ENCODE measurements at regions not wholly inside any gene's neighbourhood (a gene's known extent, or its start where the extent isn't known, plus 50 kb on each side); places are given as distances from the start of the nearest gene placed in this dataset.
A peak's percentile ranks its signal among the peaks of the same experiment; 100 is the strongest.

- Histone ChIP-seq H3K9me3 (no peaks in the 10 kb centered on the region), H3K36me3 (no peaks in the 10 kb centered on the region), H3K27me3 (no peaks in the 10 kb centered on the region), H3K27ac (no peak overlapping the region), H3K4me1 (no peaks in the 10 kb centered on the region), H3K4me3 (no peak overlapping the region)
- TF ChIP-seq POLR2AphosphoS5 (IDR thresholded peaks at IDR 0.05): no peak
- TF ChIP-seq EP300 (IDR thresholded peaks at IDR 0.05): no peak
- no peak for TF ChIP-seq CTCF (IDR thresholded peaks at IDR 0.05)
- no peak for TF ChIP-seq POLR2A (IDR thresholded peaks at IDR 0.05)
- 86% methylated on average over 4 of the region's 4 CpGs for WGBS, 2 donors
- ATAC-seq (ENCODE audit: low FRiP score in 2 of 2) (no peak), DNase-seq (no peak)
These were observed 580.7 kb downstream of the RFPL4B start for GRCh38 chr6:112927641-112928320.

- no peak for DNase-seq
- no peak for TF ChIP-seq POLR2A (IDR thresholded peaks at IDR 0.05)
- Histone ChIP-seq H3K9me3 (no peaks in the 10 kb centered on the region), H3K4me1 (no peaks in the 10 kb centered on the region), H3K27ac (no peak overlapping the region), H3K36me3 (no peaks in the 10 kb centered on the region), H3K4me3 (no peak overlapping the region), H3K27me3 (no peaks in the 10 kb centered on the region)
- no peak for ATAC-seq (ENCODE audit: low FRiP score in 2 of 2)
These were observed 582.5 kb downstream of the RFPL4B start for GRCh38 chr6:112929641-112930040.

- 71 to 82% methylated on average over 3 of the region's 3 CpGs for WGBS, 2 donors
- no peak for TF ChIP-seq CTCF (IDR thresholded peaks at IDR 0.05)
- TF ChIP-seq POLR2AphosphoS5 (IDR thresholded peaks at IDR 0.05): no peak
- Histone ChIP-seq H3K27ac (no peak overlapping the region), H3K36me3 (no peaks in the 10 kb centered on the region), H3K4me1 (no peaks in the 10 kb centered on the region), H3K27me3 (no peaks in the 10 kb centered on the region), H3K4me3 (no peak overlapping the region), H3K9me3 (no peaks in the 10 kb centered on the region)
- ATAC-seq (ENCODE audit: low FRiP score in 2 of 2) (peak in 1 of 2 donors; percentile 84), DNase-seq (no peak)
These were observed 584.7 kb downstream of the RFPL4B start for GRCh38 chr6:112931832-112932231.

- ATAC-seq (ENCODE audit: low FRiP score in 2 of 2): no peak
- no peak for TF ChIP-seq POLR2A (IDR thresholded peaks at IDR 0.05)
- no peak for TF ChIP-seq CTCF (IDR thresholded peaks at IDR 0.05)
- TF ChIP-seq EP300 (IDR thresholded peaks at IDR 0.05): no peak
- TF ChIP-seq POLR2AphosphoS5 (IDR thresholded peaks at IDR 0.05): no peak
- Histone ChIP-seq H3K9me3 (no peaks in the 10 kb centered on the region), H3K27me3 (no peaks in the 10 kb centered on the region), H3K4me1 (no peaks in the 10 kb centered on the region), H3K27ac (no peak overlapping the region), H3K4me3 (no peak overlapping the region), H3K36me3 (no peaks in the 10 kb centered on the region)
- no peak for DNase-seq
These were observed 586.8 kb downstream of the RFPL4B start for GRCh38 chr6:112933947-112934346.

- Histone ChIP-seq H3K9me3 (no peaks in the 10 kb centered on the region), H3K27ac (no peak overlapping the region), H3K4me1 (no peaks in the 10 kb centered on the region), H3K4me3 (no peak overlapping the region), H3K27me3 (no peaks in the 10 kb centered on the region), H3K36me3 (no peaks in the 10 kb centered on the region)
- no peak for TF ChIP-seq POLR2AphosphoS5 (IDR thresholded peaks at IDR 0.05)
- no peak for TF ChIP-seq EP300 (IDR thresholded peaks at IDR 0.05)
- TF ChIP-seq POLR2A (IDR thresholded peaks at IDR 0.05): no peak
- no peak for TF ChIP-seq CTCF (IDR thresholded peaks at IDR 0.05)
- DNase-seq: no peak
- 15 to 78% methylated on average over 1 of the region's 1 CpG for WGBS, 2 donors
- no peak for ATAC-seq (ENCODE audit: low FRiP score in 2 of 2)
These were observed 587.5 kb downstream of the RFPL4B start for GRCh38 chr6:112934433-112935327.
